Aorta (tissue), 5 donors: ENCODE measurements at regions not wholly inside any gene's neighbourhood (a gene's known extent, or its start where the extent isn't known, plus 50 kb on each side); places are given as distances from the start of the nearest gene placed in this dataset.

Source experiments
- ATAC-seq: fragments of 200-7000 bp; cut with Tn5 transposase; one replicate; pipeline ENCODE4 v1.9.1; 2022; ENCODE audit warnings: moderate library complexity; ENCODE audit not compliant: low FRiP score
- DNase-seq, 2 donors: peaks; one replicate each; pipeline ENCODE4 v3.0.0-alpha.2; 2020
- H3K27ac ChIP-seq, 2 donors: one replicate each; pipeline ENCODE4 v1.5.1; 2013; ENCODE audit warnings: low read length in 2 of 2, mild to moderate bottlenecking in 2 of 2, moderate library complexity in 2 of 2, control low read depth in 1 of 2, inconsistent platforms in 1 of 2, low read depth in 1 of 2
- H3K27me3 ChIP-seq, 2 donors: one replicate each; pipeline ENCODE4 v1.6.1; 2013; ENCODE audit warnings: control low read depth in 1 of 2, low read length in 1 of 2, mild to moderate bottlenecking in 1 of 2, moderate library complexity in 1 of 2; ENCODE audit not compliant: insufficient read depth in 2 of 2, control insufficient read depth in 1 of 2
- H3K36me3 ChIP-seq, 2 donors: one replicate each; pipeline ENCODE4 v1.6.1; 2013; ENCODE audit warnings: control low read depth in 1 of 2, low read length in 1 of 2, mild to moderate bottlenecking in 1 of 2; ENCODE audit not compliant: insufficient read depth in 2 of 2, control insufficient read depth in 1 of 2
- H3K4me1 ChIP-seq, 2 donors: one replicate each; pipeline ENCODE4 v1.6.1; 2013; ENCODE audit warnings: low read length in 2 of 2, control low read depth in 1 of 2, mild to moderate bottlenecking in 1 of 2, moderate library complexity in 1 of 2; ENCODE audit not compliant: insufficient read depth in 2 of 2, control insufficient read depth in 1 of 2
- H3K4me3 ChIP-seq, 2 donors: one replicate each; pipeline ENCODE4 v1.5.1; 2013; ENCODE audit warnings: low read length in 2 of 2, control low read depth in 1 of 2, mild to moderate bottlenecking in 1 of 2
- H3K9me3 ChIP-seq: one replicate; pipeline ENCODE4 v1.6.1; 2013; ENCODE audit warnings: mild to moderate bottlenecking, low read length; ENCODE audit not compliant: control insufficient read depth
- WGBS, 2 donors: extraction: QIAGEN DNeasy Blood & Tissue Kit; methylation state at CpG; one replicate each; pipeline ENCODE4 v1.1.7; 2013; 5-methylcytosine and 5-hydroxymethylcytosine counted together
- intact Hi-C, 2 donors: fragments of 100-400 bp; cut with DNase I; formaldehyde crosslinking; loops; one replicate each; pipeline versions ENCODE4 v1.14.2 to v1.15.0; 2022
- donor health status: healthy with polysubstance abuse.
- donor health status: Bipolar disorder and iron deficiency.
- donor health status: DM: no; HTN: no; CAD: no.
- donor health status: DM: no; HTN: no; CAD: no.
- donor health status: DM: yes; HTN: yes; CAD: no.

DNA sequence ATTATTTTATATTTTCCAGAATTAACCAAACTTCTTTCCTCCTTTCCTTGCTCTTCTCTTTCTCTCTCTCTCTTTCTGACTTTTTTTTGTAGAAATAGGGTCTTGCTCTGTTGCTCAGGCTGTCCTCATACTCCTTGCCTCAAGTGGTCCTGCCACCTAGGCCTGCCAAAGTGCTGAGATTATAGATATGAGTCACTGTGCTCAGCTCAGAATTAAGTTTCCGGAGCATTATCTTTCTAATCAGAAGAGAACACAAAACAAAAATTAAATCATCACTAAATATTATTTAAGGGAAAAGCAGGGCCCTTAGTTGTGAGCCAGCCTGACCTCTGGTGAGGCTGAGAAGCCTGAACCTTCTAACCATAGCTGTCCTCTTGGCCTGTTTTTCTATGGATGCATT, 168.2 kb downstream of the SOX2 start:
- H3K27ac ChIP-seq = no peak overlapping the region
- H3K9me3 ChIP-seq = no peaks in the 10 kb centered on the region
- ATAC-seq (no peak), DNase-seq (no peak)
- no peaks in the 10 kb centered on the region for H3K4me1 ChIP-seq
- 14 to 17% methylated on average over 1 of the region's 1 CpG for WGBS, 2 donors
- H3K4me3 ChIP-seq = no peak overlapping the region
- H3K27me3 ChIP-seq = no peaks in the 10 kb centered on the region
- no peaks in the 10 kb centered on the region for H3K36me3 ChIP-seq
- intact Hi-C loops = no loop called here

DNA sequence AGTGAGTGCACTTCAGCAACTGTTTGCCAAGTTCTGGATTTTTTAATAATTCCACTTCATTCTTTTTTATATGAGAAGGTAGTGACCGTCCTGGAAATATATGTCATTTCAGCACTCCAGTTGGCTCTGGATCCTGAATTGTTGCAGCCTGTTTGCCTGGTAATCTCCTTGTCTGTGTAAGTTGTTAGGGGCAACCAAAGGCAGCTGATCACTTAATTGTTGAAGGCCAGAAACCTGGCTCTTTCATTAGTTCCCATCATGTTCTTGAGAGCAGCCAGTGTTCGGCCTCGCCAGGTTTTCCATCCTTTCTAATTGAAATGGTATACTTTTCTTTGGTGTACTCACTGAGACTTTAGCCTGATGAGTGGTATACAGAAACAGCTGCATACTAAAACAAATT, 168.6 kb downstream of the SOX2 start:
- 64 to 66% methylated on average over 3 of the region's 3 CpGs for WGBS, 2 donors
- H3K27me3 ChIP-seq = no peaks in the 10 kb centered on the region
- no peak overlapping the region for H3K27ac ChIP-seq
- ATAC-seq (no peak), DNase-seq (no peak)
- no peak overlapping the region for H3K4me3 ChIP-seq
- H3K9me3 ChIP-seq = no peaks in the 10 kb centered on the region
- no peaks in the 10 kb centered on the region for H3K36me3 ChIP-seq
- intact Hi-C loops = no loop called here
- H3K4me1 ChIP-seq = no peaks in the 10 kb centered on the region

DNA sequence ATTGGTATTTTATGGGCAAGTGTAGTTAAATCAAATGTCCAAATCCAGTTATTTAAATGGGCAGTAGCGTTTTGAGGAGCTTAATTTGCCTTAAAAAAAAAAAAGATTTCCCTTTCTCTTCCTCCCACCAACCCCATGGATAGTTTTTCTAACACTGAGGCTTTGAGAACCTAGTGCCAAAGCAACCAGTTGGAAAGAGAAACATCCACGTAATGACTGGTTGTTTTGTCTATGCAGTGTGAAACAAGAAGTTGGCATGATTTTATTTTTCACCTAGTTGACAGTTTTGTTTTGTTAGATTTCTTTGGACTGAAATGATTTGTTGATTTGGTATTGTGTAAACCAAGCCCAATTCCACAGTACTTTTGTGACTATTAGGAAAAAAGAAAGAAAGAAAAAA, 170.0 kb downstream of the SOX2 start:
- H3K27me3 ChIP-seq = no peaks in the 10 kb centered on the region
- no peaks in the 10 kb centered on the region for H3K4me1 ChIP-seq
- intact Hi-C loops = no loop called here
- DNase-seq (no peak), ATAC-seq (no peak)
- no peaks in the 10 kb centered on the region for H3K36me3 ChIP-seq
- no peak overlapping the region for H3K4me3 ChIP-seq
- WGBS, 2 donors = 30 to 39% methylated on average over 2 of the region's 2 CpGs
- H3K9me3 ChIP-seq = no peaks in the 10 kb centered on the region
- H3K27ac ChIP-seq = no peak overlapping the region

DNA sequence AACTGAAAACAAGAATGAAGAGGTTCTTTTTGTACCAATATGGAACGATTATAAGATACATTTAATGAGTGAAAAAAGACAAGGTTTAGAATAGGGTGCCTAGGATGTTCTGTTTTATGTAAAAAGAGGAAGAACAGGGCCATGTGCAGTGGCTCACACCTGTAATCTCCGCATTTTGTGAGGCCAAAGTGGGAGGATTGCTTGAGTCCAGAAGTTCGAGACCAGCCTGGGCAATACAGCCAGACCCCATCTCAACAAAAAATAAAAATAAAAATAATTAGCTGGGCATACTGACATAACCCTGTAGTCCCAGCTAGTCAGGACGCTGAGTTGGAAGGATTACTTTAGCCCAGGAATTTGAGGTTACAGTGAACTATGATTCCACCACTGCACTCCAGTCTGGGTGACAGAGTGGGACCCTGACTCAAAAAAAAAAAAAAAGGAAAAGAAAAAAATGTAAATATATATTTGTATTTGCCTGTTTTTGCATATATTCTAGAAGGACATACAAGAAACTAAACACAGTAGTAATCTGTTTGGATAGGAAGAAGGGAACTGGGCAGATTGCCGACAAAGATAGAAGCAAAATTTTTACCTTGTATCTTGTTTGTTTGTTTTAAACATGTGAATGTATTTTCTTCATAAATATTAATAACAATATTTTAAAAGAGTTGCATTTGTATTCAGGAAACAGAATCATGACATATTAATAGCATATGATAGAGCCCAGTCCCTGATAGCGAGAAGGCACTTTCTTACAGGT, 174.3 kb downstream of the SOX2 start:
- no peak for ATAC-seq
- WGBS, 2 donors = 81 to 87% methylated on average over 6 of the region's 6 CpGs
- no peak overlapping the region for H3K27ac ChIP-seq
- H3K9me3 ChIP-seq = no peaks in the 10 kb centered on the region
- H3K36me3 ChIP-seq = no peaks in the 10 kb centered on the region
- no peak overlapping the region for H3K4me3 ChIP-seq
- DNase-seq = no peak
- intact Hi-C loops = no loop called here
- H3K4me1 ChIP-seq = no peaks in the 10 kb centered on the region
- H3K27me3 ChIP-seq = peaks cover 0 to 1% of the 10 kb centered on the region in 2 donors

DNA sequence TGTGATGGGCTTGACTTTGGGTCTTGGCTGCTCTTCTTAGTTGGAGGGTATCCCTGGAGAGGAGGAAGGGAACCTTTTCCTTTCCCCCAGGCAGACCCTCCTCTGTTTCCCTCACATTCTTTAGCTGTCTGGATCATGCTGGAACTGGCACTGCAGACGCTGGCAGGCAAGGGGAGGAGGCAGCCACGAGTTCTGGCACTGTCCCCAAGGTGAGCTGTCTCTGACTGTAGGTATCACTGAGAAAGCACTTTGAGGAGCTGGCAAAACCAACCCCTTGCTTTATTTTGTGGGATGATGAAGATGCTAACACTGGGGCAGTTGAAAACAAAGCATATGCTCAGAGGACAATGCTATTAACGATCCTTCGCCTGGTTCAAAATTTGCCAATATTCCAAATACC, 175.0 kb downstream of the SOX2 start:
- no peak overlapping the region for H3K4me3 ChIP-seq
- no peaks in the 10 kb centered on the region for H3K4me1 ChIP-seq
- 51 to 52% methylated on average over 4 of the region's 4 CpGs for WGBS, 2 donors
- no peaks in the 10 kb centered on the region for H3K9me3 ChIP-seq
- no peak overlapping the region for H3K27ac ChIP-seq
- intact Hi-C loops = no loop called here
- DNase-seq (no peak), ATAC-seq (no peak)
- no peaks in the 10 kb centered on the region for H3K36me3 ChIP-seq
- peaks cover 0 to 1% of the 10 kb centered on the region in 2 donors for H3K27me3 ChIP-seq

DNA sequence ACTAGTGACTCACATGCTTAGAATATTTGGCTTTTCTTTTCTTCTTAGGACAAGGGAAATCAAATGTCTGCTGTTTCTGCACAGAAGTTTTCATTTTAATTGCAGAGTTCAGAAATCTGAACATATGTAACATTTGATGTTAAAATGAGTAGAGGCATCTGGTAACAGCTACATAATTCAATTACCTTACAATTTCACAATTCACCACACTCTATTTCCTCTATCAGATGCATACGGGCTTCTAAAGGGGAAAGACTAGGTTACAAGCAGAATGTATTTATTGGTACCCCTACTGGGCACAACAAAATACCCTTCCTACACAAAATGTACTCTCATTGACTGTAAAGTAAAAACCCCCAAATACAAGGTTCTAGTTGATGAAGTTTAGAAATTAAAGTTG, 176.0 kb downstream of the SOX2 start:
- ATAC-seq (no peak), DNase-seq (no peak)
- 59 to 69% methylated on average over 1 of the region's 1 CpG for WGBS, 2 donors
- Histone ChIP-seq H3K4me3 (no peak overlapping the region), H3K27me3 (peaks cover 0 to 1% of the 10 kb centered on the region in 2 donors), H3K4me1 (no peaks in the 10 kb centered on the region), H3K36me3 (no peaks in the 10 kb centered on the region), H3K27ac (no peak overlapping the region), H3K9me3 (no peaks in the 10 kb centered on the region)
- intact Hi-C loops = no loop called here

DNA sequence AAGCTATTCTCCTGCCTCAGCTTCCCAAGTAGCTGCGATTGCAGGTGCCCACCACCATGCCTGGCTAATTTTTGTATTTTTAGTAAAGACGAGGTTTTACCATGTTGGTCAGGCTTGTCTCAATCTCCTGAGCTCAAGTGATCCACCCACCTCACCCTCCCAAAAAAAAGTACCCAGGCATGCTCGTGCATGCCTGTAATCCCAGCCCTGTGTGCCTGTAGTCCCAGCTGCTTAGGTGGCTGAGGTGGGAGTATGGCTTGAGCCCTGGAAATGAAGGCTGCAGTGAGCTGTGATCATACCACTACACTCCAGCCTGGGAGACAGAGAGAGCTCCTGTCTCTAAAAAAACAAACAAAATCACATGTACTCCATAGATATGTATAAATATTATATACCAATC, 176.5 kb downstream of the SOX2 start:
- Histone ChIP-seq H3K9me3 (no peaks in the 10 kb centered on the region), H3K4me1 (no peaks in the 10 kb centered on the region), H3K36me3 (no peaks in the 10 kb centered on the region), H3K27ac (no peak overlapping the region), H3K4me3 (no peak overlapping the region), H3K27me3 (peaks cover 0 to 1% of the 10 kb centered on the region in 2 donors)
- 69 to 72% methylated on average over 3 of the region's 3 CpGs for WGBS, 2 donors
- intact Hi-C loops = no loop called here
- DNase-seq = no peak
- no peak for ATAC-seq

DNA sequence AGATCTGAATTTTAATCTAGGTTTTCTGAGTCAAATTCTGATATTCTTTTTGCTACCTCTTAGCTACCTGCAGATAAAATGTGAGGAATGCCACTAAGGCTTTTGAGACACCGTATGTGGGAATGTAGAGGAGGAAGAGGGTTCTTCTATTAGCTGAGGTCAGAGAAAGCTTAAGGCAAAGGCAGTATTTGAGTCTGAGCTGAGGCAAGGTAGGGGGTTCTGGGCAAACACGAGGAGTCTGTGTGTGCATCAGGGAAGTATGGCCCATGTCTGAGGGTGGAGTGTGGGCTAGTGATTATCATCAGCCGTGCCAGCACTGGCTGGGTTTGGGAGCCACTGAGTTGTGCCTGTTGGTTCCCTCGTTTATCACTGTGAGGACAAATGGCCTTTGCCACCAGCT, 181.1 kb downstream of the SOX2 start:
- no peaks in the 10 kb centered on the region for H3K36me3 ChIP-seq
- 40 to 47% methylated on average over 4 of the region's 4 CpGs for WGBS, 2 donors
- ATAC-seq = no peak
- no peaks in the 10 kb centered on the region for H3K9me3 ChIP-seq
- no peak for DNase-seq
- no peak overlapping the region for H3K4me3 ChIP-seq
- no peaks in the 10 kb centered on the region for H3K4me1 ChIP-seq
- H3K27ac ChIP-seq = no peak overlapping the region
- intact Hi-C loops = no loop called here
- peaks cover 0 to 1% of the 10 kb centered on the region in 2 donors for H3K27me3 ChIP-seq

DNA sequence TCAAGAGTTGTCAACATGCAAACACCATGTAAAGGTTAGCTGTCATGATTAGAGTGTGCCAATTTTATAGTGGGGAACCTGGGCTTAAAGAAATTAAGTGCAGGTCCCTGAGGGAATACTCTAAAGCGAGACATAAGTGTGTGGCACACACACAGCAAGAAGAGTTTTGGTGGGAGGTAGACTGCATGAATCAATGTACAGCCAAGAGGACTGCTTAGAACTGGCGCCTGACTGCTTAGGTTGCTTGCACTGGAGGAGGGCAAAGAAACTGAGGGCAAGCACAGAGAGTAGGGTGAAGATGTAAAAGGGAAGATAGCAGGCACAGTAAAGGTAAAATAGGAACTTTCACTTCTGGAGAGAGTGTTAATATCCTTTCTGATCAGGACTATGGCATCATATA, 184.9 kb downstream of the SOX2 start:
- no peak overlapping the region for H3K4me3 ChIP-seq
- peaks cover 0 to 3% of the 10 kb centered on the region in 2 donors for H3K27me3 ChIP-seq
- intact Hi-C loops = no loop called here
- no peaks in the 10 kb centered on the region for H3K9me3 ChIP-seq
- DNase-seq (no peak), ATAC-seq (no peak)
- H3K27ac ChIP-seq = no peak overlapping the region
- WGBS, 2 donors = 44 to 60% methylated on average over 2 of the region's 2 CpGs
- H3K36me3 ChIP-seq = no peaks in the 10 kb centered on the region
- no peaks in the 10 kb centered on the region for H3K4me1 ChIP-seq
